ENCODE measurements at regions not wholly inside any gene's neighbourhood (a gene's known extent, or its start where the extent isn't known, plus 50 kb on each side); places are given as distances from the start of the nearest gene placed in this dataset.
A peak's percentile ranks its signal among the peaks of the same experiment; 100 is the strongest.

GRCh38 chr12:111193977-111194702, 174.8 kb downstream of the PHETA1 start:
- no peak for DNase-seq

- no peak for DNase-seq
Observed at GRCh38 chr12:111193496-111193895, 175.4 kb downstream of the PHETA1 start.

- DNase-seq, result no peak
Observed at GRCh38 chr12:111193067-111193466, 175.8 kb downstream of the PHETA1 start.

- no peak for DNase-seq
Observed at GRCh38 chr12:111192647-111193046, 176.2 kb downstream of the PHETA1 start.

- DNase-seq, result no peak
Observed at GRCh38 chr12:111190741-111191526, 178.0 kb downstream of the PHETA1 start.

- DNase-seq, result no peak
Observed at GRCh38 chr12:111189792-111190191, 179.1 kb downstream of the PHETA1 start.

- no peak for DNase-seq
Observed at GRCh38 chr12:111188436-111188835, 180.5 kb downstream of the PHETA1 start.

- no peak for DNase-seq
Observed at GRCh38 chr12:111186347-111186746, 182.5 kb downstream of the PHETA1 start.

- no peak for DNase-seq
Observed at GRCh38 chr12:111185889-111186227, 183.0 kb downstream of the PHETA1 start.

- no peak for DNase-seq
Observed at GRCh38 chr12:111185206-111185888, 183.5 kb downstream of the PHETA1 start.

GRCh38 chr12:111184161-111184560, 184.7 kb downstream of the PHETA1 start:
- DNase-seq, result no peak

- DNase-seq, result no peak
Observed at GRCh38 chr12:111183094-111183493, 185.8 kb downstream of the PHETA1 start.

- no peak for DNase-seq
Observed at GRCh38 chr12:111182382-111182781, 186.5 kb downstream of the PHETA1 start.

- DNase-seq, result peak in 1 of 2 donors; percentile 5
Observed at GRCh38 chr12:111181143-111181726, 187.7 kb downstream of the PHETA1 start.

GRCh38 chr12:111180426-111181142, 188.3 kb downstream of the PHETA1 start:
- no peak for DNase-seq

- no peak for DNase-seq
Observed at GRCh38 chr12:111178181-111179081, 190.5 kb downstream of the PHETA1 start.

GRCh38 chr12:111175396-111176094, 193.3 kb downstream of the PHETA1 start:
- DNase-seq, result no peak

- DNase-seq, result no peak
Observed at GRCh38 chr12:111174961-111175345, 193.9 kb downstream of the PHETA1 start.

GRCh38 chr12:111174251-111174960, 194.5 kb downstream of the PHETA1 start:
- no peak for DNase-seq

GRCh38 chr12:111173836-111174235, 195.1 kb downstream of the PHETA1 start:
- no peak for DNase-seq
